Astrocyte of the cerebellum (primary cell): ENCODE measurements at regions not wholly inside any gene's neighbourhood (a gene's known extent, or its start where the extent isn't known, plus 50 kb on each side); places are given as distances from the start of the nearest gene placed in this dataset.
"Not testable (repeated sequence)": the region's sequence is repeated elsewhere in the genome, so short reads cannot be mapped to it uniquely, and the experiment has no call there.

Source experiments
- DNase-seq: peaks from one replicate; pipeline ENCODE4 v3.0.0-alpha.2; 2011; ENCODE audit warnings: low read depth
- H3K4me3 ChIP-seq: 2 replicates; pipeline ENCODE4 v1.5.1; 2011; ENCODE audit warnings: mild to moderate bottlenecking, low read depth, low read length, moderate library complexity
- in situ Hi-C: cut with HindIII; loops from 2 replicates; pipeline ENCODE4 v1.10.0; 2017; ENCODE audit warnings: low sequenced_read_pairs
- TF ChIP-seq, protein P1 (sequence below): IDR thresholded peaks from 2 replicates; pipeline ENCODE4 v1.5.1; 2012; ENCODE audit warnings: low read length, low read depth, moderate library complexity, mild to moderate bottlenecking; ENCODE audit errors: missing control alignments

DNA sequence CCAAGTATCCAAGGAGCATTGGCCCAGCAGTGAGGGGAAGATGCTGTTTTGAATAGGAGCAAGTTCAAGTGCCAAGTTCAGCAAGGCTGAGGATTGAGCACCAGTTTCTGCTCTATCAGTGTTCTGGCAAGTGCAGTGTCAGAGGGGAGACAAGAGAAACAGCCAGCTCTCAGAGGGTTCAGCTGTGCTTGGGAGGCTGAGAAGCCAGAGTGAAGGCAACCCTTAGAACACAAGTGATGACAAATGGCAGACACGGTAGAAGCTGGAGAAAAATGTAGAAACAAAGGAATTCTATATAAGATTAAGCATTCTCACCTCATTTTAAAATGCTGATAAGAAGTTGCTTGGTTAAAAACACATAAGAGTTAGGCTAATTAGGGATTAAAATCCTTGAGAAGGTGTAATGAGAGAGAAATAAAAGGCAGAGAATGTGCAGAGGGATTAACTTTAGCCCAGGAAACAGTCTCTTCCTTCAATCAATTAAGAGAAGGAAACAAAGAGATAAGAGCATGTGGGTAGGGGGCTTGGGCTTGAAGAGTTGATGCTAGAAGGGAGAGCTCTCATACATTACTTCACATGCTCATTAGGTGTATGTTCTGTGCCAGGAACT lies 475.4 kb downstream of the AJAP1 start:
- TF ChIP-seq, protein P1, sequence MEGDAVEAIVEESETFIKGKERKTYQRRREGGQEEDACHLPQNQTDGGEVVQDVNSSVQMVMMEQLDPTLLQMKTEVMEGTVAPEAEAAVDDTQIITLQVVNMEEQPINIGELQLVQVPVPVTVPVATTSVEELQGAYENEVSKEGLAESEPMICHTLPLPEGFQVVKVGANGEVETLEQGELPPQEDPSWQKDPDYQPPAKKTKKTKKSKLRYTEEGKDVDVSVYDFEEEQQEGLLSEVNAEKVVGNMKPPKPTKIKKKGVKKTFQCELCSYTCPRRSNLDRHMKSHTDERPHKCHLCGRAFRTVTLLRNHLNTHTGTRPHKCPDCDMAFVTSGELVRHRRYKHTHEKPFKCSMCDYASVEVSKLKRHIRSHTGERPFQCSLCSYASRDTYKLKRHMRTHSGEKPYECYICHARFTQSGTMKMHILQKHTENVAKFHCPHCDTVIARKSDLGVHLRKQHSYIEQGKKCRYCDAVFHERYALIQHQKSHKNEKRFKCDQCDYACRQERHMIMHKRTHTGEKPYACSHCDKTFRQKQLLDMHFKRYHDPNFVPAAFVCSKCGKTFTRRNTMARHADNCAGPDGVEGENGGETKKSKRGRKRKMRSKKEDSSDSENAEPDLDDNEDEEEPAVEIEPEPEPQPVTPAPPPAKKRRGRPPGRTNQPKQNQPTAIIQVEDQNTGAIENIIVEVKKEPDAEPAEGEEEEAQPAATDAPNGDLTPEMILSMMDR, result no peak
- in situ Hi-C loops, result no loop called here
- no peak for DNase-seq
- no peak overlapping the region for H3K4me3 ChIP-seq

DNA sequence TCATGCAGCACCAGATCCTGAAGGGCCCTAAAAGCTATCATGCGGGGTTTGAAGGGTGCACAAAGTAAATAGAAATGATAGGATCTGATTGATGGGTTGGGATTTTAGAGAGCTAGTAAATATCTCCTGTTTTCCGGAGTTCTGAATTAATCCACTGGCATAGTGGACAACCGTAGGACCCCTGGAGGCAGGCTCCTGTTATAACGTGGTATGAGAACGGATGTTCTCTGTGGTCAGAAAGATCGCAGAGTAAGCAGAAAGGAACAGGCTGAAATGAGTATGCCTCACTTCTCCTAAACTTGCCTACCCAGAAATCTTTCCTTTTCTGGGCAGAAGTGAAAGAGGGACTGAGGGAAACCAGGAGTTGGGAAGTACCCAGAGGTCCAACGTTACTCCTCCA lies 470.8 kb downstream of the AJAP1 start:
- TF ChIP-seq, protein P1, result no peak
- H3K4me3 ChIP-seq, result no peak overlapping the region
- DNase-seq, result no peak
- in situ Hi-C loops, result no loop called here

DNA sequence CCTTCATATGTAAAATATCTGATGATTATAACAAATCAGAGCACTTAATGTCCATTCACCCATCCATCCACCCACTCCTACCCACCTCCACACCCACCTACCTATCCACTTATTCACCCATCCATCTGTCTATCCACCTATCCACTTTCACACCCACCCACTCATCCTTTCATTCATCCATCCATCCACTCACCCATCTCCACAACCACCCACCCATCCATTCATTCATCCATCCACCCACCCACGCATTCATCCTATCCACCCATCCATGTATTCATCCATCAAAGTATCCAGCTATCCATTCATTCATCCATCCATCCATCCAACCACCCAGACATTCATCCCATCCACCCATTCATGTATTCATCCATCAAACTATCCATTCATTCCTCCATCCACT lies 466.1 kb downstream of the AJAP1 start:
- in situ Hi-C loops, result no loop called here
- H3K4me3 ChIP-seq, result no peak overlapping the region
- no peak for DNase-seq
- TF ChIP-seq, protein P1, result no peak

DNA sequence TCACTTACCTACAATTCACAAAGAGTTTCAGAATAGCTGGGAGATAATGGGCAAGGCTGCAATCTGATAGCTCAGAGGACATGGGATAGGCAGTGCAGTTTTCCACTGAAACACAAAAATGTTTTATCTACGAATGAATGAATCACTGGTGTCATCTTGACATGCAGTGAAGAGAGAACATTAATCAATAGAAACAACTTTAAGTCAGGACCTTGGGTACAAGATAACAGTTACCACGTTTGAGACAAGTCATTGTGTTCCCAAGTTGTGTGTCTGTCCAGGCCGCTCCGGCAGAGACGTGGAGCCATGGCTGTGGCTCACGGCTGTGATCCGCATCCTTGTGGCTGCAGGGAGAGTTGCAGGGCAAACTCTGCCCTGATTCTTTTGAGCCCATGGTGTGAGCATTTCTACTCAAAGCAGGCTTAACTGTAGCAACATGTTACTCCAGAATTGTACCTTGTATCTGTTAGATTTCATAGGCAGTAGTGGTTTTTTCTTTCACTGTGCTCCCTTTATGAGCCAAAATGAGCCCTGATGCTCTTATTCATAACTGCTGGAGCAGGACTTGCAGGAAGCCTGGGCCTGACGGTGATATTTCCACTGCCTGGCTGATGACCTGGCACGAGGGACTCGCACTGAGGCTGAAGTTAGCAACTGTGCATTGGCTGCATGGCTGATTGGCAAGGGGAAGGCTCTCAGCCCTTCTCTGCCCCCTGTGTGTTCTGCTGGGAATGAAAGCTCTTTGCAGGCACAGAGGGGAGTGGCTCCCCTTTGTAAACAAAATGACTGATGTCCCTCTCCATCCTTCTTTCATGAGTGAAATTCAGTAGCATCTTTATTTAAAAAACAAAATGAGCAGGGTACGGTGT lies 465.2 kb downstream of the AJAP1 start:
- H3K4me3 ChIP-seq, result no peak overlapping the region
- TF ChIP-seq, protein P1, result no peak
- in situ Hi-C loops, result no loop called here
- no peak for DNase-seq

DNA sequence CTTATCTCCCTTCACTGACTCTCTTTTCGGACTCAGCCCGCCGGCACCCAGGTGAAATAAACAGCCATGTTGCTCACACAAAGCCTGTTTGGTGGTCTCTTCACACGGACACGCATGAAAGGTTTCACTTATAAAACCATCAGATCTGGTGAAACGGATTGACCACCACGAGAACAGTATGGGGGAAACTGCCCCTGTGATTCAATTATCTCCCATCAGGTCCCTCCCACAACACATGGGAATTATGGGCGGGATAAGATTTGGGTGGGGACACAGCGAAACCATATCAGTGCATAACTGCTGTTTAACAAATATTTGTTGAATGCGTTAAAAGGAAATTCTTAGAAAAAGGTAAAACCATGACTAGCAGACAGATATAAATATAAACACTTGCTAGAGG lies 464.4 kb downstream of the AJAP1 start:
- DNase-seq, in situ Hi-C loops, H3K4me3 ChIP-seq: not testable (repeated sequence)

DNA sequence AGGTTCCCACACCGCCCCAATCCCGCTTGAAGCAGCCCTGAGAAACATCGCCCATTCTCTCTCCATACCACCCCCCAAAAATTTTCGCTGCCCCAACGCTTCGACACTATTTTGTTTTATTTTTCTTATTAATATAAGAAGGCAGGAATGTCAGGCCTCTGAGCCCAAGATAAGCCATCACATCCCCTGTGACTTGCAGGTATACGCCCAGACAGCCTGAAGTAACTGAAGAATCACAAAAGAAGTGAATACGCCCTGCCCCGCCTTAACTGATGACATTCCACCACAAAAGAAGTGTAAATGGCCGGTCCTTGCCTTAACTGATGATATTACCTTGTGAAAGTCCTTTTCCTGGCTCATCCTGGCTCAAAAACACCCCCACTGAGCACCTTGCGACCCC lies 463.9 kb downstream of the AJAP1 start:
- in situ Hi-C loops, DNase-seq, H3K4me3 ChIP-seq: not testable (repeated sequence)

DNA sequence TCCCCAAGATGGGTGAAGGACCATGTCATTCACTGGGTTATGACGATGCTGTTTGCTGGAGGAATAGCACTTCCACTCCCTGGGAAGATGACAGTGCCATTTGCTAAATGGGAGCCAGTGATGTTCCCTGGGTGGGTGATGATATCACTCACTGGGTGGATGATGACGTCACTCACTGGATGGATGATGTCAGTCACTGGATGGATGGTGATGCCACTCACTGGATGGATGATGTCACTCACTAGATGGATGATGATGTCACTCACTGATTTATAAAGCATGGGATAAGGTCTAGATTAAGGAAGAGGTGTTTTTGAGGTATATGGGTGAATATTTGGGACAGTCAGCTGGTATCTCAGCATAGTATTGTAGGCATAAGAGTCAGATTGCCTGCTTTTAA lies 457.2 kb downstream of the AJAP1 start:
- H3K4me3 ChIP-seq, result no peak overlapping the region
- DNase-seq, result no peak
- in situ Hi-C loops, result no loop called here
- TF ChIP-seq, protein P1, result no peak
